HG02642 (cell line): ENCODE measurements at regions not wholly inside any gene's neighbourhood (a gene's known extent, or its start where the extent isn't known, plus 50 kb on each side); places are given as distances from the start of the nearest gene placed in this dataset.
A peak's percentile ranks its signal among the peaks of the same experiment; 100 is the strongest.

ENCODE experiments used
- ATAC-seq: cut with Tn5 transposase; IDR thresholded peaks from one replicate; pipeline ENCODE4 v1.9.1; 2021; ENCODE audit warnings: mild to moderate bottlenecking; ENCODE audit not compliant: unreplicated experiment, poor library complexity

DNA sequence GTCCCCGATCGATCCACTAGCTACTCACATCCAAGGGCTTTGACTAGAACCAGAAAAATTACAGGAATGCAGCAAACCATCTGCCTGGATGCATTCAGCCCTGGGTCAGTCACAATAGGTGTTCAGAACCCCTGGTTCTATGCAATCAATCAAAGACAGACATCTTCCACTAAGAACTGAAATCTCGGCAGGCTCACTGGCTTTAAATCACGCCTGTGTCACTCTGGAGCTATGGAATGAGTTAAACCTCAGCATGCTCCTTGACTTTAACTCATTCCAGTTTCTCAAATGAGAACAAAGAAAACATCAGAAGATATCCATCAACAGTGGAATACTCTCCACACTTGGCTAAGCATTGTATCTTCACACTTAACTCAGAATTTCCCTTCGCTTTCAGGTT, 68.1 kb upstream of the SPTBN1 start:
- ATAC-seq, result no peak

GRCh38 chr2:54392555-54393324, 63.4 kb upstream of the SPTBN1 start:
- no peak for ATAC-seq

GRCh38 chr2:54394392-54394791, 61.7 kb upstream of the SPTBN1 start:
- peak; percentile 81 for ATAC-seq

DNA sequence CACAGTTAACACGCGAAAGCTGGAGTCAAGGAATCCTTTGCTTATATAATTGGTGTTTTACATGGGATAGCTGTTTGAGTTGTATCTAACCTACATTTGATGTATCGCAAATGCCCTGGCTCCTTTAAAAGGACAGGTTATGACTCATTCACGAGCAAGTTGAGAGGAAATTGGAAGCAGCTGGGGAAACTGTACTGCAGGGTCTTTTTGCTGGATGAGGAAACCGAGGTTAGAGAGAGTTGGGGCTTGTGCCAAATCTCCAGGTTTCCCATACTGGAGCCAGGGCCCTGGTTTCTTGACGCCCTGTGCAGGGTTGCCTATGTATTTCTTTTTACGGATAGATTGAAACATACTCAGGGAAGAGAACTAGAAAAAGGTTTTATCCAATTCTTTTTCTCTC, 60.0 kb upstream of the SPTBN1 start:
- no peak for ATAC-seq

DNA sequence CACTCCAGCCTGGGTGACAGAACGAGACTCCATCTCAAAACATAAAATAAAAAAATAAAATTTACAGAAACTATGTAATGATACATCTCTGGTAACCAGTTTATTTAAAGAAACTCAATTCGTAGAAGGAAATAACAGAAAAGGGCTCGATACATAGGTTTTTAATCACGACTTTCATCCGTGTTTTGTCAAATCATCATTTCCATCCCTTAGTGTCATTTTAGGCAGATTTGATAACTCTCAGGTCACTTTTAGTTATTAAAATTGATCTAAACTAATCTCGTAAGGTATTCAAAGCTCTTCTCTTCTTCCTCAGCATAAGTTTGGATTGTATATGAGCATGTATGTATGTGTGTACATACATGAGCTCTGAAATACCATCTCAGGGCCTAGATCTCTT, 59.3 kb upstream of the SPTBN1 start:
- no peak for ATAC-seq

DNA sequence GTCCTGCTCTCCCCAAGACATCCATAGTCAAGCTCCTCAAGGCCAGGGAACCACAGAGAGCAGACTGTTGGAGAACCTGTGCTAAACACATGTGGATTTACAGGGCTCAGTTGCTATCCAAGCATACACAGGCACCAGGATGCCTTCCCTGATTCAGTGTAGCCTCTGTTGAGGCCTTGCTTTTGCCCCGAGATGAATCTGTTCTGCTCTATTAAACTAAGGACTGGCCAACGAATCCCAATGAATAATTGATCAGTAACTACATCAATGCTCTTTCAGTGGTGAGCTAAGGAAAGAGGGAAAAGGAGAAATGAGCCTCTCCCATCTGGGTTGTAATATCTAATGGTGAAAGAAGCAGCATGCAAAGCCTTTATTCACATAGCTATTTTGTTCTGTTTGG, 58.7 kb upstream of the SPTBN1 start:
- no peak for ATAC-seq

DNA sequence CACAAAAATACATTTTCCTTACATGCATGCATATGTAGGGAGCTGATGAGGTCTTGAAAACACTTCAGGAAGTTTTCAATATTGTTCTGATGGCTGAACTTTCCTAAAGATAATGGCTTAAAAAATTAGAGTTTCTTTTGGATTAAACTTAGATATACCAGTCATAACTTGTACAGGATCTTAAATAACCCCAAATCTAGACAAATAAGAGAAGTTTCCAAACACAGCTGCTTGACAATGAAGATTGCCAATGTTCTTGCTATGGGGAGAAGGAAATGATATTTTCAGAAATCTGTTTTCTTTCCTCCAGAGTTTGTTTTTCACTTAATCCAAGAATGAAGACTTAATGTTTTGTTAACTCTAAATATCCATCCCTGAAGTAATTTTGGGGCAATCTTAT, 54.6 kb upstream of the SPTBN1 start:
- ATAC-seq, result no peak

DNA sequence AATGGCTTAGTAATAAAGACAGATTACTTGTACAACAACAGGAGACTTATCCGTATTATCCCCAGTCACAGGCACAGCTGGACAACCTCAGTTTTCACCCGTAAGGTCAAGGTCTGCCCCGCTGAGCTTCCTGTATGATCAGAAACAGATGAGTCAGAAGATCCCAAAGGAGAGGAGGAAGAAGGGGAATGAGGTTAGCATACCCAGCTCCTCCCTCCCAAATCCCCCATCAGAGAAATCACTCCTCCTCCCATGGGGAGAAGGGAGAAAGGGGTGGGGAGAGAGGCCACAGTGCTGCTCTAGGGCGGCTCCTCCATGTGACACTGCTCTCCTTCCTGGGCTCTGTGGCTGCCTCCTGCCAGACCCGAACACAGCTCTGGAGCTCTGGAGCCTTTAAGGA, 53.8 kb upstream of the SPTBN1 start:
- no peak for ATAC-seq

DNA sequence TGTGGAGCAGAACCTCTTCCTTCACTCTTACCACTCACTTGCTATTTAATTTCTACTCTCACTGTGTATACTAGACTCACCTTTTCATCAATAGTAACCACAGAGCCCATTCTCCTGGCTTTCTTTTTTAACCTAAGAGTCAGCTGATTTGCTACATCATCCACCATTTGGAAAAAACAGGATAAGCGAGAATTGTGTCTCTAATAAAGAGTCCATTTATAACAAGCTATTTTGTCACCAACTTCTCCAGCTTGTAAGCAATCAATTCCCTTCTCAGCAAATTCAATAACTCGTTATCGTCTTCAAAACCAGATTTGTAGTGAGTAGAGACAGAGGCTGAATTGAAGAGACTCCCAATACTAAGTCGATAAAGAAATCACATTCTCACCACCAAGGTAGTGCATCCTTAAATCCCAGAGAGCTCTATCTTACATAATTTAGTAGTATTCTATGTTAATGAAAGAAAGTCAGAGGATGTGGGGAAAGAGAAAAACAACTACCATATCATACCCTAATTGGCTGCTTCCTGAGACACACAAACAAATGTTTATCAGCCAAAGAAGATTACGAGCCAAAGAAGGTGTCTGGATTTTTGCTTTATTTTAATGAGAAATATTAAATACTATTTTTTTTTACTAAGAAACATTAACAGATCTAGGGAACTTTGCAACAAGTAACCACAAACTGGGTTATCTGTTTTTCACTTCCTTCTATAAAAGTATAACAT, 52.5 kb upstream of the SPTBN1 start:
- no peak for ATAC-seq

DNA sequence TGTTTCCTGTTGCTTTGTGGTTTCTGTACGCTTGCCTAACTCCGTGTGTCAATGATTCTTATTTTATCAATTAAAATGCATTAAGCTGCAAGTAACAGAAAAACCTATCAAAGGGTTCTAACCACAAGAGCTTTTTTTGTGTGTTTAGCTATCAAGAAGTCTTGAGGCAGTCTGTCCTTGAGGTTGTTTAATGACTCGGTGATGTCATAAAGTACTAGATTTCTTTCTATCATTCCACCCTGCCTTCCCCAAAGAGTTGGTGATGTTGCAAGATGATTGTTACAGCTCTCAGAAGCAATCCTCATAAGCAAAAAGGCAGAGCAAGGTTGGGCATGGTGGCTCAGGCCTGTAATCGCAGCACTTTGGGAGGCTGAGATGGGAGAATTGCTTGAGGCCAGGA, 51.9 kb upstream of the SPTBN1 start:
- ATAC-seq, result no peak

GRCh38 chr2:54406031-54406430, 50.1 kb upstream of the SPTBN1 start:
- ATAC-seq, result no peak
